HG02798 (cell line): ENCODE measurements at regions not wholly inside any gene's neighbourhood (a gene's known extent, or its start where the extent isn't known, plus 50 kb on each side); places are given as distances from the start of the nearest gene placed in this dataset.

ENCODE experiments used
- ATAC-seq: cut with Tn5 transposase; IDR thresholded peaks from one replicate; pipeline ENCODE4 v1.9.1; 2021; ENCODE audit warnings: mild to moderate bottlenecking; ENCODE audit not compliant: unreplicated experiment, poor library complexity

- ATAC-seq: no peak
These were observed 93.9 kb downstream of the DUSP6 start for GRCh38 chr12:89258240-89258969.

- no peak for ATAC-seq
These were observed 95.0 kb downstream of the DUSP6 start for GRCh38 chr12:89257340-89257739.

GRCh38 chr12:89256060-89256459 lies 96.2 kb downstream of the DUSP6 start:
- no peak for ATAC-seq

- ATAC-seq: no peak
These were observed 98.8 kb downstream of the DUSP6 start for GRCh38 chr12:89253488-89253887.

GRCh38 chr12:89252284-89252683 lies 100.0 kb downstream of the DUSP6 start:
- ATAC-seq: no peak

GRCh38 chr12:89251342-89252271 lies 100.7 kb downstream of the DUSP6 start:
- ATAC-seq: no peak

- no peak for ATAC-seq
These were observed 101.7 kb downstream of the DUSP6 start for GRCh38 chr12:89250636-89251035.

- no peak for ATAC-seq
These were observed 102.1 kb downstream of the DUSP6 start for GRCh38 chr12:89250213-89250612.

GRCh38 chr12:89247967-89248366 lies 104.3 kb downstream of the DUSP6 start:
- no peak for ATAC-seq

- no peak for ATAC-seq
These were observed 104.8 kb downstream of the DUSP6 start for GRCh38 chr12:89247541-89247942.

GRCh38 chr12:89245090-89245489 lies 107.2 kb downstream of the DUSP6 start:
- no peak for ATAC-seq

GRCh38 chr12:89244536-89244935 lies 107.8 kb downstream of the DUSP6 start:
- ATAC-seq: no peak

- ATAC-seq: no peak
These were observed 108.5 kb downstream of the DUSP6 start for GRCh38 chr12:89243771-89244170.

GRCh38 chr12:89239534-89239933 lies 112.8 kb downstream of the DUSP6 start:
- ATAC-seq: no peak

GRCh38 chr12:89238593-89238992 lies 113.7 kb downstream of the DUSP6 start:
- no peak for ATAC-seq

GRCh38 chr12:89237763-89238162 lies 114.5 kb downstream of the DUSP6 start:
- no peak for ATAC-seq

GRCh38 chr12:89236748-89237383 lies 115.4 kb downstream of the DUSP6 start:
- ATAC-seq: no peak

GRCh38 chr12:89236237-89236636 lies 116.1 kb downstream of the DUSP6 start:
- no peak for ATAC-seq

GRCh38 chr12:89235189-89235993 lies 116.9 kb downstream of the DUSP6 start:
- ATAC-seq: no peak
